Ishikawa (cell line): ENCODE measurements at regions not wholly inside any gene's neighbourhood (a gene's known extent, or its start where the extent isn't known, plus 50 kb on each side); places are given as distances from the start of the nearest gene placed in this dataset.

Source experiments
- CEBPB ChIP-seq: IDR thresholded peaks from 2 replicates; pipeline ENCODE4 v1.6.1; 2012
- EGR1 ChIP-seq: IDR thresholded peaks from 2 replicates; pipeline ENCODE4 v1.6.1; 2012
- EP300 ChIP-seq: IDR thresholded peaks from 2 replicates; pipeline ENCODE4 v1.6.1; 2012; ENCODE audit warnings: borderline replicate concordance
- FOXM1 ChIP-seq: IDR thresholded peaks from 2 replicates; pipeline ENCODE4 v1.6.1; 2012; ENCODE audit warnings: low read depth, borderline replicate concordance
- MAX ChIP-seq: IDR thresholded peaks from 2 replicates; pipeline ENCODE4 v1.6.1; 2012
- NFIC ChIP-seq: IDR thresholded peaks from 2 replicates; pipeline ENCODE4 v1.6.1; 2012
- RAD21 ChIP-seq: IDR thresholded peaks from 2 replicates; pipeline ENCODE4 v1.6.1; 2012; ENCODE audit warnings: low read depth
- REST ChIP-seq: IDR thresholded peaks from 2 replicates; pipeline ENCODE4 v1.6.1; 2012; ENCODE audit warnings: low read depth, mild to moderate bottlenecking
- TAF1 ChIP-seq: IDR thresholded peaks from 2 replicates; pipeline ENCODE4 v1.6.1; 2012; ENCODE audit warnings: low read depth, mild to moderate bottlenecking
- USF1 ChIP-seq: IDR thresholded peaks from 2 replicates; pipeline ENCODE4 v1.6.1; 2012
- YY1 ChIP-seq: IDR thresholded peaks from 2 replicates; pipeline ENCODE4 v1.6.1; 2012; ENCODE audit warnings: low read depth
- ZBTB7A ChIP-seq: IDR thresholded peaks from 2 replicates; pipeline ENCODE4 v1.6.1; 2012; ENCODE audit warnings: low read depth

GRCh38 chr13:50461189-50461588, 382.3 kb downstream of the DLEU7 start:
- TF ChIP-seq RAD21 (no peak), ZBTB7A (no peak), EP300 (no peak), TAF1 (no peak), YY1 (no peak), NFIC (no peak), CEBPB (no peak), MAX (no peak), FOXM1 (no peak), USF1 (no peak), EGR1 (no peak), REST (no peak)
